Anterior cingulate cortex (tissue), 58 donors: ENCODE measurements at regions not wholly inside any gene's neighbourhood (a gene's known extent, or its start where the extent isn't known, plus 50 kb on each side); places are given as distances from the start of the nearest gene placed in this dataset.

Experiments
- DNase-seq, 58 donors: peaks; one replicate each; lab custom pipeline; 2025; lab: John Stamatoyannopoulos, UW

DNA sequence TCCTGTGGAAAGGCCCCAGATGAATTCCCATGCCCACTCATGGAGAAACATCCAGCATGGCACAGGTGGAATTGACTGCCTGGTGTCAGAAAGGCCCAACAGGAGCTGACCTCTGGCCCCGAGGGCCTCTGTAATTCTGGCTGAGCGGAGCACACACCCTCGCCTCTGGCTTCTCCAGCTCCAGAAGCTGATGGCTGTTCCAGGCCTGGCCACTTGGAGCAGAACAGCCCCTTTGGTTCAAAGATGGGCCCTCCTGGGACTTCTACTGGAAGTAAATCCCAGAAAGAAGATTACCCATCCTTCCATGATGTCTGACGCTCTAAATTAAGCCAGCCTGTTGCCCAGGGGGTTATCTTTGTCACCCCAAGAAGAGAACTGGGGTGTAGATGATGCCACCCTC, 275.1 kb upstream of the CDH4 start:
- DNase-seq = no peak

DNA sequence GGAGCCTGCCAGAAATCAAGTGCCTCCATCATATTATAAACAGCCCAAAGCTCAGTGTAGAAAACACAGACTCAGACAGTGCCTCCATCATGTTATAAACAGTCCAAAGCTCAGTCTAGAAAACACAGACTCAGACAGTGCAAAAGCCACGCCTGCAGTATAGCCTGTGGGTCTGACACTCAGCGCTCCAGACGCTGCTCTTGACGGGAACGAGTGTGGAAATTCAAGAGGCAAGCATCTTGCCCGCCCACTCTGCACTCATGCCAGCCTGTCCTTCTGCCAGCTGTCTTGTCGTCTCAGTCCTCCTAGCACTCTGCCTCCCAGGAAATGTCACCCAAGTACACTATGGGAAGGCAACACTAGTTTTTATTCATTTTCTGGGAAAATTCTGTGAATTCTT, 274.2 kb upstream of the CDH4 start:
- DNase-seq = peak in 40 of 58 donors; percentile 1 to 69 (median 28)

DNA sequence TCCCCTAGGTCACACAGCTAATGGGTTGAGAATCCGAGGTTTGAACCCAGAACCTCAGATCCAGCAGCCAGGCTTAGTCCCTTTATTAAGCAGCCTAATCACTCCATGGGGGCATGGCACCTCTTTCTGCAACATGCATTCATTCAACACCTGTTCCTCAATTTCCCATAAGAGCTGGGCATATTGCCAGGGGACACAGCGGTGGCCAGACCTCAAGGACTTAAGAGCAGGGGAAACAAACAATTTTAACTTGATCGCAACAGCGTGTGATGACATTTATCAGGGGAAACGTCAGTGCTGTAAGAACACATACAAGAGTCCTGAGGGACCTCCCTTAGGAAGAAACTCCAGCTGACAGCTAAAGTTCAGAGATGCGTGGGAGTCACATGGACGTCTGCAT, 267.4 kb upstream of the CDH4 start:
- DNase-seq = no peak

DNA sequence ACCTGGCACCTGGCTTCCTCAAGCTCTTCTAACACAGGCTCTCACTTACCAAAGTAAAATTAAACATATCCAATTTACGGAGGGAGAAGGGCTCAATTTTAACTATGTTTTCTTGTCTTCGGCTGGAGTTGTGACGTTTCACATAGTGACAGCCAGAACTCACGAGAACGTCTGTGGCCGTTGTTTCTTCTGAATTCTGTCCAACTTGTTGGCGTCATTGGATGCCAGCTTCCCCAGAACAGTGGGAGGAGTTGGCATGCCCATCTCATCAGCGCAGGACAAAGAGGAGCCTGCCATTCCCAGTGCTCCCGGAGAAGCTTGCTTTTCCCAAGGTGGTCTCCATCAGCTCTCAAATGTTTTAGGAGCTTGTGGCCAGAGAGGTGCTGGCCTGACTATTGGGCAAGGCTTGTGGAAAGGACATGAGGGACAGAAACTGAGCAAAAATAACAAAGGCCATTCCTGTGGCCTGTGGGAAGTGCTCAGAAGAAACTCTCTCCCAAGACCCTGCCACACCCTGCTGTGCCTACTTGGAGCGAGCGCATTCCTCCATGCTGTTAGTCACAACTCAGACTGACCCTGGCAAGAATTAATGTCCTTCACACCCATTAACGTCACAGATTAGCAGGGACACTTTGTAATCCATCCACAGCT, 265.4 kb upstream of the CDH4 start:
- DNase-seq = no peak

DNA sequence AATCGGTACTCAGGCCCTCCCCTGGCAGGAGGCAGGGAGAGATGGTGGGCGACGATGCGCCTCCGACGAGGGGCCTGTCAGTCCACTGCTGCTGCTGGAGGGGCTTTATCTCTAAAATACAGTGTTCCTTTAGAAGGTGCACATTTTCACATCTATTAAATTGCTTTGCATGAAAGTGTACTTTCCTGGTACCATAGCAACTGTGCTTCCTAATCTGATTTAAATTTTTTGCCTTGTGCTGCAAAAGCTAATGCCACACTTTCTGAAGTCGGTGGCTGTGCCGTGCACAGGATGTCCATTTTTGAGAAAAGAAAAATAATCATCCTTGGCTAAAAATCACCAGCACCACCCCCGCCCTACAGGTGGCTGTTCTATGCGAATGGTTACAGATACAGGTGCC, 262.0 kb upstream of the CDH4 start:
- DNase-seq = no peak

DNA sequence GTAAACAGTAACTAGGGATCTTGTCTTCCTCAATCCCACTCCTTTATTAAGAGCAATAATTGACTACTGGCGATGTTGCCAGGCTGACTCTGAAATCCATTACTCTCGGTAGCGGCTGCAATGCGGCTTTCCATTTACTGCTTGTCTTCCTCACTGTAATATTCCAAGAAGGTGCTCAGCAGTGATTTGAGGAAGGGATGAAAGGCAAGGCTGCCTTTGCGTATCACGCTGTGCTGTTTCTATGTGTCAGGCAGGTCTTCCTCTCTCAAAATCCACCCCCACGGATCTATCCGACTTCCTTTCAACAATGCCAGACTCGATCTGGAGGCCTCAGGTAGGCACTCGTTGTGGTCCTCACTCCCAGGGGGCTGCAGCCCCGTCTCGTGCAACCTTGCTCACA, 261.4 kb upstream of the CDH4 start:
- no peak for DNase-seq

DNA sequence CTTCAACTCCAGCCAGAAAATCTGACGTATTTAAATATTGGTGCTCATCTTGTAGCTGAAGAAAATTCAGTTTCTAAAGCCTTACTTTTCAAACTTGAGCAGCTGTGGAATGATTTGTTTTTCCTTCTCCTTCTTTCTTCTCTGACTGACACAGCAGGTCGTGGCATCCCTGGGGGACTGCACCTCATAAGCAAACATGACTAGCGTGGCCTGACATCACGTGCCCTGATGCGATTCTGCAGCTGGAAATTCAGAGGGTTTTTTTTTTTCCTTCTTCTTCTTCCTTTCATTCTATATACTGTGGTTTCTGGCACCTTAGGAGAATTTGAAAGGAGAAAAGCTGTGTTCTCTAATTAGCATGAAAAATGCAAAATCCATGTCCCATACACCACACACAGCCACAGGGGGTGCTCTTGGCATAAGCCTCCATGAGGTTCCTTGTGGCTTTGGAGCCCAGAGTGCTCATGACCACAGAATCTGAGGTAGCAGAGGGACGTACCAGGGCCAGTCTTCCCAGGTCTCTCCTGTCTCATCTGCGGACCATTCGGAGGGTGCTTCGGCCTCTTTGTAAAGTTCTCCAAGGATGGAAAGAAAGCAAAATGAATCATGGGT, 258.5 kb upstream of the CDH4 start:
- DNase-seq = no peak

DNA sequence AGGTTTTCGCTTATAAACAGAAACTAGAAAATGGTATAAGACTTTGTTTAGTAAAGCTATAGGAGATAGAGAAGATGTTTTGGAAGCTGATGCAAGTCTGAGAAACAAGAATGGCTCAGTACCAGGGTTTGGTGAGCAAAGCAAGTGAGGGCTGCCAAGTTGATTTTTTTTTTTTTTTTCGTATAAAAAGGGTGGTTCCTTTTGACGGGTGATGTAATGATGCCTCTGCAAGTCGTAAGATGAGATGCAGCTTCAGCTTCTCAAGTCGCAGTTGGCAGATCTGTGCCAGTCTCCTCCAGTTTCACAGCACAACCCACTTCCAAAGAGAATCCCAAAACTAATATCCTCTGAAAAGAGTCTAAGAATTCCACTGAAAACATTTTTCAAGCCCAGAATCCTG, 252.8 kb upstream of the CDH4 start:
- no peak for DNase-seq

DNA sequence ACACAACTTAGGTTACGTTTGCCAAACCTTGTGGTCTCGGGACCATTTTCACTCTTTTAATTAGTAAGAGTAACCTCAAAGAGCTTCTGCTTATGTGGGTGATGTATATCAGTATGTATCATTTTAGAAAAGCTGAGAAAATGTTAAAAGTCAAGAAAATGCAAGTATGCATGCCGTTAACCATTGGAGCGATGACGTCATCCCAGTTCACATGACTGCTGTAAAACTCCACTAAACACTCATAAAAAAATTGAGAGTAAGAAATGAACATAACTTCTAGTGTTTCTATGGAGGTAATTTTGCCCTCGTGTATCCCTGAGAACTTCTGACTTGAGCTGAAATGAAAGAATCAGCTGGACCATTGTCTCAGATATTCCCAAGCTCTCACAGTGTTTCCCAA, 250.0 kb upstream of the CDH4 start:
- DNase-seq = no peak

DNA sequence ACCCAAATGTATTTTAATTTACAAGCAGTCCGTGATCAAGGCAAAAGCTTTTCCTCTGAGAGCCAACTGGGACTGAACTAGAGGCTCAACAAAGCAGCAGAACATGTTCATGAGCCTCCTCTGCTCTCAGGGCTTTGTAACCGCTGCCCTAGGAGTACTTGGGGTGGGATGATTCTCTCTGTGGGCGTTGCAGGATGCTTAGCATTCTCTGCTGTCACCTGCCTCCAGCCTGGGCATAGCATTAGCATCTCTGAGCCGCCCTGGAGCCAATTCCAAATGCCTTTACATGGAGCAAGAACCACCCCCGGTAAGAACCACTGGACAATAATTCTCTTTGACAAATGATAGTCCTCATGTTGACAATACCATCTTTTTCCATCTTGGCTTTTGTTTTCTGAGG, 237.6 kb upstream of the CDH4 start:
- no peak for DNase-seq

DNA sequence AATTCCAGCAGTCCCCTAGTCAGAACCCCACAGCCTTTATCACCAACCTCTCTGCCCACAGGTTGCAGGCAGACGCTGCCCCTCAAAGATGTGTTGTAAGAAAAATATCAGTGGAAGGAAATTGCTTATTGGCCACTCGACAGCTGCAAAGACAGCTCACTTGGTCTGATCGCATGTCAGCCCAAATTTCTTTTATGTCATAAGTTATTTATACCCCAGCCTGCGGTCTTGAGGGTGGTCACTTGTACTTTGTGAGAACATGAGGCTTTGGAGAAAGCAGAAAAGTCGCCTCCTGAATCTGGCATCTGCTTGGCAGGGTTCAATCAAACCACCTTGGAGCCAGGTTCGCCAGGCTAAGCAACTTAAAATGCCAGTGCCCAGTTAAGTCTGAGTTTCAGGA, 236.5 kb upstream of the CDH4 start:
- no peak for DNase-seq

DNA sequence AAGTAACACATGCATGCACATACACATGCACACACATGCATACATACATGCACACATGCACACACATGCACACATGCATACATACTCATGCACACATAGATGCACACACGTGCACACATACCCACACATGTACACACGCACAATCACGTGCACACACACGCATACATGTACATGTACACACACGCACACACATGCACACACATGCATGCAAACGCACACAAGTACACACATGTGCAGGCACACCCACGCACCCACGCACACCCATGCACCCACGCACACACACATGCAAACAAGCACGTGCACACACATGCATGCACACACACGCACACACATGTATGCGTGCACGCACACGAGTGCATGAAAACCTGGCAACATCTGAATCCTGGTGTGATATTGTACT, 232.7 kb upstream of the CDH4 start:
- DNase-seq = no peak

DNA sequence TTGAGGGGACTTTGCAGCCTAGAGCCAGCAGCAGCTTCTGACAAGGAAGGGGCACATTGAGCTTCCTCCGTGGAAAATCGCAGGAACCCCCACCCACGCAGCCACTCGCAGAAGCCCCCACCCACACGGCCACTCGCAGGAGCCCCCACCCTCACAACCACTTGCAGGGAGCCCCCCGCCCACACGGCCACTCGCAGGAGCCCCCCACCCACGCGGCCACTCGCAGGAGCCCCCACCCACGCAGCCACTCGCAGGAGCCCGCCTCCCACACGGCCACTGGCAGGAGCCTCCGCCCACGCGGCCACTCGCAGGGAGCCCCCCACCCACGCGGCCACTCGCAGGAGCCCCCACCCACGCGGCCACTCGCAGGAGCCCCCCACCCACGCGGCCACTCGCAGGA, 228.4 kb upstream of the CDH4 start:
- no peak for DNase-seq

DNA sequence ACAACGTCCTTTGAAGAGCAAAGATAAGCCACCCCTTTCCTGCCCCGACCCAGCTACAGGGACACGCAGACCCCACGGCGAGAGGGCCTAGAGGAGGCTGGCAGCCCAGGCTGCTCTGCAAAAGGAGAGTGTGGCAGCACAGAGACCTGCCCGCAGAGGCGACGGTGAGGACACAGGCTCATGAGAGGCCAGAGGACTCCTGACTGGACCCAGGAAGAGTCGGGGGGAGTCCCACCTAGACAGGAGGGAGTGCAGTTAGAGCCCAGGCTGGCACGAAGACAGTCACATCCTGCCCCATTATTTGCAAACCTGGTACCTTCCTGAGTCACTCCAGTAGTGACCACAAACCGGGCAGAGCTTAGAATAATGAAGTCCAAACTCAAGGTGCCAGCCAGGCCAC, 227.7 kb upstream of the CDH4 start:
- DNase-seq = no peak

DNA sequence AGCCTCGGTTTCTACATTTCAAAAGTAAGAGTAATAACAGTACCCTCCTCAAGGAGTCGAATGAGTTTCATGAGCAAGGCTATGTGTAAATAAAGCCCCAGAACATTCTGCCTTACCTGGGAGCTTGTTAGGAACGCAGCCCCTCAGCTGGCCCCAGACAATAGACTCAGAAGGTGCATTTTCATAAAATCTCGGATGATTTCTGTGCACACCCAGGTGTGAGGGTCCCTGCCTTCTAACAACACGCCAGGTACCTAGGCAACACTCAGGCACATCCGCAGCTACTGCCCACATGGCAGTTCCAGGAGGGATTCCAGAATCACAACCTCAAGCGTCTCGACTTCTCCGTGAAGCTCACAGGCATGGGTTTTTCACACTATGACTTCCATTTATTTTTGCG, 226.5 kb upstream of the CDH4 start:
- DNase-seq = no peak

DNA sequence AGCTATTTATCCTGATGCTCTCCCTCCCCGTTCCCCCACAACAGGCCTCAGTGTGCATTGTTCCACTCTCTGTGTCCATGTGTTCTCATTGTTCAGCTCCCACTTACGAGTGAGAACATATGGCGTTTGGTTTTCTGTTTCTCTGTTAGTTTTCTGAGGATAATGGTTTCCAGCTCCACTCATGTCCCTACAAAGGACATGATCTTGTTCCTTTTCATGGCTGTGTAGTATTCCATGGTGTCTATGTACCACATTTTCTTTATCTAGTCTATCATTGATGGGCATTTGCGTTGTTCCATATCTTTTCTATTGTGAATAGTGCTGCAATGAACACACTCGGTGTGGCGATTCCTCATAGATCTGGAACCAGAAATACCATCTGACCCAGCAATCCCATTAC, 225.9 kb upstream of the CDH4 start:
- DNase-seq = no peak

DNA sequence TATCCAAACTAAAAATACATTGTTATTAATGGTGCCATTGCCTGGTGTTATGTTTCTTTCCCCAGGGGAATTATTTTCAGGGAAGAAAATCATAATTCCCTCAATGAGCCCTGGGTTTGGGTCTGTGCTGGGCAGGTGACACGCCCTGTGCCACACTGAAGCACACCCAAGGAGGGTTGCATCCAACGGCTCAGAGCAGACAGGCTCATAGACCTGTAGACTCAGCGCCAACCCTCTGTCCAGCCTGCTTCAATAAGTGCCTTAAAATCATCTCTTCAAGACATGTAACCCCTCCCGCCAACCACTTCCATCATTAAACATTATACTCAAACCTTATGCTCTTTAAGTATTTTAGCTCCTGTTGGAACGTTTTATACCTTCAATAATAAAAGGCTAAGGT, 225.3 kb upstream of the CDH4 start:
- DNase-seq = no peak

DNA sequence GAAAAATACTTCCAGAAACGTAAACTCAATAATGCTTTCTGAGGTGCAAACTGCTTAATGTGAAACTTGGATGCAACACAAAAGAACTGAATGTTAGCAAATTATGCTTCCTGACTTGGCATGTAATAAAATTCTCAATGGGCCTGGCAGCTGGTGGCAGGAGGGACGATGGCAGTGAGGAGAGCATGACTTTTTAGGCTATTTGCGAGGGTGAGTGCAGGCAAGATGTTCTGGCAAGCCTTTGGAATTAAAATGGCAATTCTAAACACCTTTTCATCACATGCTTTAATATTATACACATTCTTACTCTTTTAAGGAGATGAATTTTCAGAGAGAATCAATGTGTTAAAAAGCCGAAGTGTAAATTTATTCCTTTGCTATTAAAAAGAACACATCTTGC, 224.8 kb upstream of the CDH4 start:
- no peak for DNase-seq

DNA sequence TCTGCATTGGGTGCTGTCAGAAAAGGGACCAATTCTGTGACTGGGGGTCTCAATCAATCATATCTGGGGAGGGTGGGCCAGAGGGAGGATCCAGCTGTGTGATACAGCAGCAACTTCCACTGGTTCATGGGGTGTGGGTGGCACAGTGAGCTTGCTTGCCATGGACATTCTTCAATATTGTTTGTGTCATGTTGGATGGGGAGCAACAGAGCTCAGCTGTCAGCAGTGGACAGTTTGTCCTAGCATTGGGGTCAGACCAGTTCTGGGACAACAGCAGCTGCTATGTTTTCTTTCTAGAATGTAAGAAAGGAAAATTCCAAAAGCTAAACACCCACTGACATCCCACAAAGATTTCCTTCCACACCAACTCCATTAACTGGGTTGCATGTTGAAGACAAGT, 221.9 kb upstream of the CDH4 start:
- DNase-seq = no peak

DNA sequence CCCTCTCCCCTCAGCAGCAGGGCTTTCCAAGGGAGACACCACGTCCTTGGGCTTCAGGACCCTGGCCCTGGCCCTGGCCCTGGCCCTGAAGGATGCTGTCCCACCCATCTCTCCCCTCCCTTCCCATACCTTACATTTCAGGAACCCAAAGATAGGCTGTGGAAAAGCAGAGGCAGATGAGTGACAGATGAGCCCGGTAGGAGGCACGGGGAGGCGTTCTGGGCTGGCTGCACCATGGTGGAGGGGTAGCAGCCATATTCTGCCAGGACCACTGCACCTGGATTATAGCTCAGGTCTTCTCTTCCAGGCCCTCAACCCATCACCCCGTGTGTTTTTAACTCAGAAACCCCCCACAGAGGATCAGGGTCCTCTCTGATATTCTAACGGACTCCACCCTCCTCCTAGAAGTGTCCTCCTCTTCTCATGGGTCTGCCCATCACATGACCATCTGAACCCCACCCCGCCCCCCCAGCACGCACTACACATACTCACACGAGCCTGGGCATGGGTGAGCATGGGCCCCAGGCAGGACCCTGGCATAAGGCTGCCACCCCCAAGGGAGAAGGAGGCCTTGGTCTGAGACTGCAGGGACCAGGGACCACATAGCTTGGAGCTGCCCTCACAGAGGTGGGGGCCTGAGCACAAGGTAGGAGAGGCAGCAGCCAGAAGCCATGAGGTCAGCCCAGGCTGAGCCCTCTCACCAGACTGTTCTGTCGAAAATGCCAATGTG, 220.8 kb upstream of the CDH4 start:
- no peak for DNase-seq

DNA sequence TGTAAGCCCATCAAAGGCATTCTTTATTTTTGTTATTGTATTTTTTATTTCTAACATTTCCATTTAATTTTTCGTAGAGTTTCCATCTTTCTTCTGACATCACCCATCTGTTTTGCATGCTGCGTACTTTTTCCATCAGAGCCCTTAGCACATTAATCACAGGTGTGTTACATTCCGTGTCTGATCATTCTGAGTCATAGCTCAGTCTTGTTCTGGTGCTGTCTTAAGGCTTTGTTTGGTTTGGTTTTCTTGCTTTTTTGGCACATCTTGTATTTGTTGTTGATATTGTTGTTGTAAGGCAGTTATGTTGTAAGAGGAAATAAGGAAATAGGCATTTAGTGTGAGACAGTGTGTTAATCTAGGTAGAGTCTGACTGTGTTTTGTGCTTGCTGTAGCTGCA, 214.6 kb upstream of the CDH4 start:
- no peak for DNase-seq

DNA sequence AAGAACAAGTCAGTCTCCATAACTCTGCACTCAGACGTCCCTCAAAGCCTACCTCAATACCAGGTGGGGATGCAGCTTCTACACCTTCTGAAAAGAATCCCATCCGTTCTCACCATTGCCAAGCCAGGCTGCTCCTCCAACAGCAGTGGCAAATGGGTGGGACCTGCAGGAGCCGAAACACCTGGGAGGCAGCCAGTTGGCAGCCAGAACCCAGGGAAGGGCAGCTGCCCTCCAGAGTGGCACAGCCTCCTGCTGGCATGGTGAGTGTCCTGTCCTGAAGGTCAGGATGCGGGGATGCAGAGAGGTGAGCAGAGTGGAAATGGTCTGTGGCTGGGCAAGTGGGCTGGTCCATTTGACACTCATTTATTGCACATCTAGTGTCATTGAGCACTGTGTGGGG, 210.6 kb upstream of the CDH4 start:
- no peak for DNase-seq
